LNCaP clone FGC (cell line): ENCODE measurements at regions not wholly inside any gene's neighbourhood (a gene's known extent, or its start where the extent isn't known, plus 50 kb on each side); places are given as distances from the start of the nearest gene placed in this dataset.

Experiments used
- DNase-seq: peaks from one replicate; pipeline ENCODE4 v3.0.0-alpha.2; 2011; ENCODE audit warnings: low read depth
- H3K4me3 ChIP-seq: 2 replicates; pipeline ENCODE4 v1.5.1; 2011; ENCODE audit warnings: mild to moderate bottlenecking, low read depth, low read length, control low read depth
- CTCF ChIP-seq: IDR thresholded peaks from 2 replicates; pipeline ENCODE4 v1.5.1; 2012; ENCODE audit warnings: mild to moderate bottlenecking; ENCODE audit not compliant: control insufficient read depth, insufficient read depth; ENCODE audit errors: extremely low read depth

DNA sequence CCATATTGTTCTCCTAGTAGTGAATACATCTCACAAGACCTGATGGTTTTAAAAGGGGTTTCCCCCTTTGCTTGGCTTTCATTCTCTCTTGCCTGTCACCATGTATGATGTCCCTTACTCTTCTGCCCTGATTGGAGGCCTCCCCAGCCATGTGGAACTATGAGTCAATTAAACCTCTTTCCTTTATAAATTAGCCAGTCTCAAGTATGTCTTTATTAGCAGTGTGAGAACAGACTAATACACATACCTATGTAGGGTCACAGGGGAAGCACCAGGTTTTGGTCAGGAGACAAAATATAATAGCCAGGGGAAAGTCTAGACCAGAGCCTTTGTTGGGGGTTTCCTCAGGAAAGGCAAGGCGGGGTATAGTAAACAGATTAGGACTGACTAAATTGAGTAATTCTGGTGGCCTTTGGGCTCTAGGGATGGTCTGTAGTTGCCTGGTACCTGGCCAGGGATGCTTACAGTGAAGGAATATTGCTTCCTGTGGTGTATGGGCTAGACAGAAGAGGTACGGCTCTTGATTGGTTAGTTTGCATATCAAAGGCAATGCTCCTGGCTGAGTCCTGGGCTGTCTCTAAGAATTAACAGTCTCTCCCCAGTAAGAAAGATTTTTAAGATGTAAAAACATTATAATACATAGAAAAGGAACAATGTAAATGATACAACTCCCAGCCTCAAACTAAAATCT, 254.5 kb downstream of the ELAVL2 start:
- H3K4me3 ChIP-seq = no peak overlapping the region
- TF ChIP-seq CTCF = no peak
- no peak for DNase-seq

DNA sequence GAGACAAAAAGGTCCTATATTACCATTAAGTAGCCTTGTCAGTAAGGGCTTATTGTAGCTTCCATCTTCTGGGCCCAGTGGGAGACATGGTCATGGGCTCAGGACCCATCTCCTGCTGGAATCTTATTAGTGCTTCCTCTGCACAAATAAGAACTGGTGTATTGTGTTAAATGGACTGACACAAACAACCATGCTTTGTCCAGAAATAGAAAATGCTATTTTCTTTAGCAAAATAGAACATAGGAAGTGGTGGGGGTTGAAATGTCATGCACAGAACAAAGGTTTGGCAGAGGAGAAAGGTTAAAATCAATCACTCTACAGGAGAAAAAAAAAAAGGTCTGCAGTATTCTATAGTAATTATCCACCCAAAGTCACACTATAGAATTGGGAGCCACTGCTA, 252.2 kb downstream of the ELAVL2 start:
- no peak overlapping the region for H3K4me3 ChIP-seq
- TF ChIP-seq CTCF = no peak
- DNase-seq = no peak

DNA sequence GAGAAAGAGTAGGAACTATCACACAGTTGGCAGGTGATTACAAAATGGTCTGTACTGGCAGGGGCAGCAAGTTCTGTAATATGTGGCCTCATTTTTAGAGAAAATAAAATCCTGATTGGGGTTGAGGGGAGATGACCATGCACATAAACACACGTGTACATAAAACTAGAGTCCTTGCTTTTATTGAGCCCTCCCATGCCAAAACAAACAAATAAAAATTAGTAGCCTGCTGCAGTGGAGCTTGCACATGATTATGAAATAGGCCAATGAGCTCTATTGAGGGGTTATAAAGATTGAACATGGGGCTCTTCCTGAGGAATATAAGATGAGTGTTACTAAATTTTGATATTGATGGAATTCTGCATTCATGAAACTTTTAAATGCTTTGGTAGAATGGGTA, 248.4 kb downstream of the ELAVL2 start:
- no peak overlapping the region for H3K4me3 ChIP-seq
- no peak for TF ChIP-seq CTCF
- peak; percentile 86 for DNase-seq

GRCh38 chr9:23581931-23582330, 244.1 kb downstream of the ELAVL2 start:
- no peak overlapping the region for H3K4me3 ChIP-seq
- DNase-seq = no peak
- TF ChIP-seq CTCF = no peak

DNA sequence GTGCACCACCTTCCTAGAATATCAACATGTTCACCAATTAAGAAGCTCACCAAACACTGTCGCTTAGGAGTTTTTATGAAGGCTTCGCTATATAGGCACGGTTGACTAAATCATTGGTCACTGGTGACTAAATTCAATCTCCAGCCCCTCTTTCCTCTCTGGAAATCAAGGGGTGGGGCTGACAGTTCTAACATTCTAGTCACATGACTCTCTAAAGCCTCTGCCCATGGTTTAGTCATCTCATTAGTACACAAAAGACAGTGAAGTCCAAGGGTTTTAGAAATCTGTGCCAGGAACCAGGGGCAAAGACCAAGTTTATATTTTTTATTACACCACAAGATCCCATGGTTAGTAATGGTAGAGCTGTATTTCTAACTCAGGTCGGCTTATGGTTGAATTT, 243.2 kb downstream of the ELAVL2 start:
- no peak for TF ChIP-seq CTCF
- no peak overlapping the region for H3K4me3 ChIP-seq
- DNase-seq = no peak

DNA sequence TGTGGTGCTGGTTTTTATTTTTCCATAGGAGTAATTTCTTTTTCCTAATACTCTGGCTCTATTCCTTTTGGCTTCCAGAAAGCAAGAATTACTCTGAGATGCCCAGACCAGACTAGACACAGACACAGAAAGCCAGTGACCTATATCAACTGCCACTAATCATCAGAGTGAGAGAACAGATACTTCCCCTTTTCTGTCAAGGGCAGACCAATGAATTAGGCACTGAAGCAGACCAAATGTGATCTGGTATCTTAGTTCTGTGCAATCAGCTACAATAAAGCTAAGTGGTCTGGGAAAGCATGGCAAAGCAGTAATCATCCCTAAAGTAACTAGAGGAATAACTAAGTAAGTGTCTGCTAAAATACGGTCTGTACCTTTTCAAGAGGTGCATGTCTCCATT, 239.1 kb downstream of the ELAVL2 start:
- TF ChIP-seq CTCF = no peak
- DNase-seq = no peak
- no peak overlapping the region for H3K4me3 ChIP-seq

DNA sequence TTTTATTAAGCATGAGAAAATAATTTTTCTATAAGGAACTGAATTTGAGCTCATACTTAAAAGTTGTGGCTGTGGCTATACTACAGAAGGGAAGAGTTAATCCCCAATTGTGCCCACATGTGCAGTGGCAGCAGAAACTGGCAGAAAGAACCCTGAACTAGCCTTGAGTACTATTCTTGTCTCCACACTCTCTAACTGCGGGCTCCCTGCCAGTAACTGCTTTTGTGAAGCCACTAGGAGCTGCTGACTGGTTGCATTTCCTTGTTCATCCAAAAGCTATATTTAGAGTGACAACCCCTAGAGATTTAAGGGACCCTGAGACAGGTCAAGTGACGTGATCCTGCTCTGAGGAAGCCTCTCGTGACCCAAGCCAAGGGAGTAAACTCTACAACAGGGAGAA, 238.6 kb downstream of the ELAVL2 start:
- H3K4me3 ChIP-seq = no peak overlapping the region
- no peak for DNase-seq
- TF ChIP-seq CTCF = no peak
